WTC11 (cell line): ENCODE measurements at regions not wholly inside any gene's neighbourhood (a gene's known extent, or its start where the extent isn't known, plus 50 kb on each side); places are given as distances from the start of the nearest gene placed in this dataset.

Experiments used
- ESRRA ChIP-seq: sonication (generic); formaldehyde crosslinking; IDR thresholded peaks from 2 replicates; pipeline ENCODE4 v1.8.1; 2022; ENCODE audit warnings: mild to moderate bottlenecking, missing genetic modification reagents, borderline replicate concordance
- OVOL2 ChIP-seq: fragments of 250-450 bp; sonication (Bioruptor Pico); IDR thresholded peaks from 2 replicates; pipeline ENCODE4 v1.9.0; 2021; ENCODE audit warnings: mild to moderate bottlenecking, borderline replicate concordance
- USF2 ChIP-seq: sonication (generic); formaldehyde crosslinking; IDR thresholded peaks from 2 replicates; pipeline ENCODE4 v1.8.1; 2023; ENCODE audit warnings: mild to moderate bottlenecking, missing genetic modification reagents, moderate library complexity

- TF ChIP-seq USF2 (CRISPR knock-in tag) (no peak), ESRRA (CRISPR knock-in tag) (no peak), OVOL2 (CRISPR knock-in tag) (no peak)
Measured at GRCh38 chr9:27853529-27853928, 280.2 kb upstream of the C9orf72 start.
